ENCODE measurements at regions not wholly inside any gene's neighbourhood (a gene's known extent, or its start where the extent isn't known, plus 50 kb on each side); places are given as distances from the start of the nearest gene placed in this dataset.

DNA sequence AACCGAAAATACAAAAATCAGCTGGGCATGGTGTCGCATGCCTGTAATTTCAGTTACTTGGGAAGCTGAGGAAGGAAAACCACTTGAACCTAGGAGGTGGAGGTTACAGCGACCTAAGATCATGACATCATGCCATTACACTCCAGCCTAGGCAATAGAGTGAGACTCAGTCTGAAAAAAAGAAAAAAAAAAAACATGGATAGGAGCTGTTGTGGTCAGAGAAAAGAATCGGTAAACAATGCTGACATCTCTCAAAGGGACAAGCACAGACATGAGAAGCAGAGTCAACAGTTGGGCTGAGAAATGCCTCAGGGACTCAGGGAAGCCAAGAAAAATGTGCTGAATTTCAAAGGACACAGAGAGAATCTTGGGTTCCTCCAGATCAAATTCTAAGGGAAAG lies 236.9 kb upstream of the USP9Y start:
- TF ChIP-seq, protein P1, sequence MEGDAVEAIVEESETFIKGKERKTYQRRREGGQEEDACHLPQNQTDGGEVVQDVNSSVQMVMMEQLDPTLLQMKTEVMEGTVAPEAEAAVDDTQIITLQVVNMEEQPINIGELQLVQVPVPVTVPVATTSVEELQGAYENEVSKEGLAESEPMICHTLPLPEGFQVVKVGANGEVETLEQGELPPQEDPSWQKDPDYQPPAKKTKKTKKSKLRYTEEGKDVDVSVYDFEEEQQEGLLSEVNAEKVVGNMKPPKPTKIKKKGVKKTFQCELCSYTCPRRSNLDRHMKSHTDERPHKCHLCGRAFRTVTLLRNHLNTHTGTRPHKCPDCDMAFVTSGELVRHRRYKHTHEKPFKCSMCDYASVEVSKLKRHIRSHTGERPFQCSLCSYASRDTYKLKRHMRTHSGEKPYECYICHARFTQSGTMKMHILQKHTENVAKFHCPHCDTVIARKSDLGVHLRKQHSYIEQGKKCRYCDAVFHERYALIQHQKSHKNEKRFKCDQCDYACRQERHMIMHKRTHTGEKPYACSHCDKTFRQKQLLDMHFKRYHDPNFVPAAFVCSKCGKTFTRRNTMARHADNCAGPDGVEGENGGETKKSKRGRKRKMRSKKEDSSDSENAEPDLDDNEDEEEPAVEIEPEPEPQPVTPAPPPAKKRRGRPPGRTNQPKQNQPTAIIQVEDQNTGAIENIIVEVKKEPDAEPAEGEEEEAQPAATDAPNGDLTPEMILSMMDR (IDR thresholded peaks at IDR 0.05) = no peak
- no peak for TF ChIP-seq POLR2A (IDR thresholded peaks at IDR 0.05)
